ENCODE measurements at regions not wholly inside any gene's neighbourhood (a gene's known extent, or its start where the extent isn't known, plus 50 kb on each side); places are given as distances from the start of the nearest gene placed in this dataset.
"Not testable (repeated sequence)": the region's sequence is repeated elsewhere in the genome, so short reads cannot be mapped to it uniquely, and the experiment has no call there.

DNA sequence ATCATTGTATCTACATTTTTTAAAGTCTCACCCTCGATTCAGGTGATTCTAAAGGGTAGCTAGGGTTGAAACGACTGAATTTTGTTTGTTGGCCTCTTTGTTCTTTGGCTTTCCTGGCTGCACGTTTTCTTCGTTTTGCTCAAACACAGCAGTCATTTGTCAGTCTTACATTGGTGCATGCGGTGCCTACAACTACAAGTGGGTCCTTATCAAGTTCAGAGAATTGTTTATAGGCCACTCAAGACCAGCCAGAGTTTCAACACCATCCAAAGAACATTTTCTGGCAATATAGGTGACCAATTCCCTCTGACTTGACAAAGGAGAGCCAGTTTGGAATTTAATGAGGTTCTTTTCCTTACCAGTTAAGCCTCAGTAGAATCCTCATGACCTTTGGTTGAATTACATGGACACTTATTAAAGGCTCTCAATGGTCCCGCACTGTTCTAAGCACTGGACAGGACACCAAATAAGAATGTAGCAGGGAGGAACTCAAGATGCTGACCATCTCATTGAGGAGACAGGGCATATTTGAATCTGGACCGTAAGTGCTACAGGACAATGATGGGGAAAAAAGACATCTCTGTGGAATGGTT is 119.0 kb upstream of the DMRT1 start:
- peaks cover 6% of the 10 kb centered on the region for H3K4me1 ChIP-seq (ENCODE audit: control insufficient read depth, insufficient read depth, low read length)
- Mint-ChIP-seq H3K4me1 (peaks cover 18% of the 10 kb centered on the region), H3K27me3 (ENCODE audit: insufficient read depth) (no peaks in the 10 kb centered on the region), H3K36me3 (ENCODE audit: low read depth) (no peaks in the 10 kb centered on the region), H3K27ac (no peak overlapping the region), H3K4me3 (no peak overlapping the region), H3K9me3 (no peaks in the 10 kb centered on the region)
- no peaks in the 10 kb centered on the region for H3K27me3 ChIP-seq (ENCODE audit: control insufficient read depth, insufficient read depth, low read length, poor library complexity, severe bottlenecking)
- H3K27ac ChIP-seq (ENCODE audit: low read depth, low read length) = no peak overlapping the region
- H3K36me3 ChIP-seq (ENCODE audit: control insufficient read depth, insufficient read depth, low read length) = no peaks in the 10 kb centered on the region
- no peak overlapping the region for H3K4me3 ChIP-seq (ENCODE audit: low read length)
- WGBS, 2 experiments (ENCODE audit: insufficient coverage in 1 of 2, insufficient read length in 1 of 2) = 91 to 100% methylated on average over 2 to 7 of the region's 7 CpGs
- no peaks in the 10 kb centered on the region for H3K9me3 ChIP-seq (ENCODE audit: control insufficient read depth, low read length)
- TF ChIP-seq, protein P1, sequence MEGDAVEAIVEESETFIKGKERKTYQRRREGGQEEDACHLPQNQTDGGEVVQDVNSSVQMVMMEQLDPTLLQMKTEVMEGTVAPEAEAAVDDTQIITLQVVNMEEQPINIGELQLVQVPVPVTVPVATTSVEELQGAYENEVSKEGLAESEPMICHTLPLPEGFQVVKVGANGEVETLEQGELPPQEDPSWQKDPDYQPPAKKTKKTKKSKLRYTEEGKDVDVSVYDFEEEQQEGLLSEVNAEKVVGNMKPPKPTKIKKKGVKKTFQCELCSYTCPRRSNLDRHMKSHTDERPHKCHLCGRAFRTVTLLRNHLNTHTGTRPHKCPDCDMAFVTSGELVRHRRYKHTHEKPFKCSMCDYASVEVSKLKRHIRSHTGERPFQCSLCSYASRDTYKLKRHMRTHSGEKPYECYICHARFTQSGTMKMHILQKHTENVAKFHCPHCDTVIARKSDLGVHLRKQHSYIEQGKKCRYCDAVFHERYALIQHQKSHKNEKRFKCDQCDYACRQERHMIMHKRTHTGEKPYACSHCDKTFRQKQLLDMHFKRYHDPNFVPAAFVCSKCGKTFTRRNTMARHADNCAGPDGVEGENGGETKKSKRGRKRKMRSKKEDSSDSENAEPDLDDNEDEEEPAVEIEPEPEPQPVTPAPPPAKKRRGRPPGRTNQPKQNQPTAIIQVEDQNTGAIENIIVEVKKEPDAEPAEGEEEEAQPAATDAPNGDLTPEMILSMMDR (conservative IDR thresholded peaks at IDR 0.05) = no peak
- H3K9ac ChIP-seq (ENCODE audit: extremely low read depth, low read length, poor library complexity, severe bottlenecking) = no peak overlapping the region
- DNase-seq = no peak

DNA sequence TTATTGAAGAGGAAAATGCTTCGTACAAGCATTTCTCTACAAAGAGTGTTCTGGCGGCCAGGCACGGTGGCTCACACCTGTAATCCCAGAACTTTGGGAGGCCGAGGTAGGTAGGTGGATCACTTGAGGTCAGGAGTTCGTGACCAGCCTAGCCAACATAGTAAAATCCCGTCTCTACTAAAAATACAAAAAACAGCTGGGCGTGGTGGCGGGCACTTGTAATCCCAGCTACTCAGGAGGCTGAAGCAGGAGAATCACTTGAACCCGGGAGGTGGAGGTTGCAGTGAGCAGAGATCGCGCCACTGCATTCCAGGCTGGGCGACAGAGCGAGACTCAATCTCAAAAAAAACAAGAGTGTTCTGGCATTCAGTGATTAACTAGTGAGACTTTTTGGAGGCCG is 117.0 kb upstream of the DMRT1 start:
- H3K4me1 ChIP-seq (ENCODE audit: control insufficient read depth, insufficient read depth, low read length); H3K9me3 ChIP-seq (ENCODE audit: control insufficient read depth, low read length); H3K36me3 ChIP-seq (ENCODE audit: control insufficient read depth, insufficient read depth, low read length); H3K27me3 Mint-ChIP-seq (ENCODE audit: insufficient read depth); H3K27ac ChIP-seq (ENCODE audit: low read depth, low read length); H3K27ac Mint-ChIP-seq; H3K9me3 Mint-ChIP-seq; H3K4me3 Mint-ChIP-seq; H3K4me3 ChIP-seq (ENCODE audit: low read length); H3K9ac ChIP-seq (ENCODE audit: extremely low read depth, low read length, poor library complexity, severe bottlenecking); DNase-seq; H3K27me3 ChIP-seq (ENCODE audit: control insufficient read depth, insufficient read depth, low read length, poor library complexity, severe bottlenecking): not testable (repeated sequence)
- 96% methylated on average over 13 to 14 of the region's 14 CpGs for WGBS, 2 experiments (ENCODE audit: insufficient coverage in 1 of 2, insufficient read length in 1 of 2)
- H3K4me1 Mint-ChIP-seq = peaks cover 28% of the 10 kb centered on the region
- peaks cover 10% of the 10 kb centered on the region for H3K36me3 Mint-ChIP-seq (ENCODE audit: low read depth)

DNA sequence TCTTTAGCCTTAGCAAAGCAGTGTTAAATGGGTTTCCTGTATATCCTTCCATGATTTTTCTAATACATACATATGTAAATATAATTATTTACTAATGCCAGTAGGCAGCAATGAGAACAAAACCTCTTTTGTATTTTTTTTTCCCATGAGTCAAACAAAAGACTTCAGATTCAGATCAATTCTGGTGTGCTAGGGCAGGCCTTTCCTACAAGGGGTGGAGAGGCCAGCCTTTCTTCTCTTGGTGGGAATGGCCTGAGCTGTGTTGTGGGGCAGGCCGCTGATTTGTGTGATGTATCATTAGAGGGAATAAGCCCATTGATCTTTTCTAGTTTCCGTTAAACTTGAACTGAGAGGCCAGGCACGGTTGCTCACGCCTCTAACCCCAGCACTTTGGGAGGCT is 115.5 kb upstream of the DMRT1 start:
- Histone ChIP-seq H3K27ac (ENCODE audit: low read depth, low read length) (no peak overlapping the region), H3K4me1 (ENCODE audit: control insufficient read depth, insufficient read depth, low read length) (no peaks in the 10 kb centered on the region), H3K36me3 (ENCODE audit: control insufficient read depth, insufficient read depth, low read length) (no peaks in the 10 kb centered on the region), H3K4me3 (ENCODE audit: low read length) (no peak overlapping the region), H3K9me3 (ENCODE audit: control insufficient read depth, low read length) (peaks cover 8% of the 10 kb centered on the region), H3K9ac (ENCODE audit: extremely low read depth, low read length, poor library complexity, severe bottlenecking) (no peak overlapping the region), H3K27me3 (ENCODE audit: control insufficient read depth, insufficient read depth, low read length, poor library complexity, severe bottlenecking) (no peaks in the 10 kb centered on the region)
- H3K9me3 Mint-ChIP-seq = peaks cover 2% of the 10 kb centered on the region
- TF ChIP-seq, protein P1 (conservative IDR thresholded peaks at IDR 0.05) = no peak
- H3K4me1 Mint-ChIP-seq = peaks cover 16% of the 10 kb centered on the region
- H3K36me3 Mint-ChIP-seq (ENCODE audit: low read depth) = peaks cover 23% of the 10 kb centered on the region
- no peak overlapping the region for H3K4me3 Mint-ChIP-seq
- no peaks in the 10 kb centered on the region for H3K27me3 Mint-ChIP-seq (ENCODE audit: insufficient read depth)
- 92 to 95% methylated on average over 3 to 4 of the region's 4 CpGs for WGBS, 2 experiments (ENCODE audit: insufficient coverage in 1 of 2, insufficient read length in 1 of 2)
- peak overlapping the region; percentile 26 for H3K27ac Mint-ChIP-seq
- DNase-seq = no peak

DNA sequence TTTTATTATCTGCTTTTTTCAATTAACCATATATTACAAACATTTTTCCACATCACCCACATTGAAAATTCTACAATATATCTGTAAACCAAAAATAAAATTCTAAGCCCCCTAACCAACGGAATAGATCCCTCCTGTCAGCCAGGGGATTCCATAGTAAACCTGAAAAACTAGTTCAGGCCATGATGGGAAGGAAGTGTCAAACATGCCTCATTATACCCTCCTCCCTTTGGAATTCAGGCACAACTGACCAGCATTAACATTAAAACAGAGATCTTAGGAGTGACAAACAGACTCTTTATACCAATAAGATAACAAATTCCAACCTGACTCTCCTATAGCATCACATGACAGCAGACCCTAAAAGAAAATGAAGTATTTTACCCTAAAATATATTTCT is 113.7 kb upstream of the DMRT1 start:
- Histone ChIP-seq H3K4me1 (ENCODE audit: control insufficient read depth, insufficient read depth, low read length) (no peaks in the 10 kb centered on the region), H3K27ac (ENCODE audit: low read depth, low read length) (no peak overlapping the region), H3K9me3 (ENCODE audit: control insufficient read depth, low read length) (peaks cover 8% of the 10 kb centered on the region), H3K27me3 (ENCODE audit: control insufficient read depth, insufficient read depth, low read length, poor library complexity, severe bottlenecking) (no peaks in the 10 kb centered on the region), H3K9ac (ENCODE audit: extremely low read depth, low read length, poor library complexity, severe bottlenecking) (no peak overlapping the region), H3K36me3 (ENCODE audit: control insufficient read depth, insufficient read depth, low read length) (peaks cover 3% of the 10 kb centered on the region), H3K4me3 (ENCODE audit: low read length) (no peak overlapping the region)
- TF ChIP-seq, protein P1 (conservative IDR thresholded peaks at IDR 0.05) = no peak
- Mint-ChIP-seq H3K9me3 (peaks cover 2% of the 10 kb centered on the region), H3K4me3 (no peak overlapping the region), H3K36me3 (ENCODE audit: low read depth) (peaks cover 38% of the 10 kb centered on the region), H3K27ac (peak overlapping the region; percentile 6), H3K4me1 (peaks cover 14% of the 10 kb centered on the region), H3K27me3 (ENCODE audit: insufficient read depth) (no peaks in the 10 kb centered on the region)
- no peak for DNase-seq
- WGBS, 2 experiments (ENCODE audit: insufficient coverage in 1 of 2, insufficient read length in 1 of 2) = 50 to 57% methylated on average over 1 of the region's 1 CpG
